ENCODE measurements at regions not wholly inside any gene's neighbourhood (a gene's known extent, or its start where the extent isn't known, plus 50 kb on each side); places are given as distances from the start of the nearest gene placed in this dataset.

DNA sequence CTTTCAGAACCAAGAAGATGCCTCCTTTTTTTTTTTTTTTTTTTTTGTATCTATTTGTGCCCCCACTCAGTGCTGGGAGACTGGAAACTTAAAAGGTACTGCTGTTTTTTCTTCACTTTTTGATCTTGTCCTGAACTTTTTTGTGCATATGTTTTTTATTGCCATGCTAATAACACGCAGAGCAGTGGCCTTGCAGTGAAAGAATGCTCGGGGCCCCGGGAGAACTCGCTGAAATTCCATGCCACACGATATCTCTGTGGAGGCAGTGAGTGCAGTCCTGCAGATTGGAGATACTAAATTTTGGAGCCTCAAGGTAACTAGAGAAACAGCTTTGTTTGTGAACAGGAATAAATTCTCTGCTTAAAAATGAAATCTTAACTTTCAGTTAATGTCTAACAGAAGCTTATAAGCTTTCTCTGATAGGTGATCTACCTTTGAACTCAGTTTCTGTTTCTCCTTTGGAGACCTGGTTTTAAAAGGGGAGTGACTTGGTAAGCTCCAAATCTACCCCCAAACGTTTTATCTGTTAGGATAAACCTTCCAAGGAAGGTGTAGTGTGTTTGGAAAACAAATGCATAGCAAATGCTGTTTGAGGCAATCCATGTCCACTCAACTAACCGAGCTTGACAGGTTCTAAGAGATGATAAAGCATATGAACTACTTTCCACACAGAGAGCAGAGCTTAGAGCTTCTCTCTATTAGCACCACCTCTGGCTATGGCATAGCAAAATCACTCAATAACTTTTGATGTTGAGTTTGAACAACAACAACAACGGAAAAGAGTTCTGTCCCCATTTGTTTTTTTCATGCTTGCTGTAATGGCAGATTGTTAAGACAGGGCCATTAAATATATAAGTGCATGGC, 113.7 kb upstream of the PLXNA2 start:
- DNase-seq (no peak), ATAC-seq (ENCODE audit: poor library complexity) (no peak)
- Mint-ChIP-seq H3K4me1 (ENCODE audit: low read depth) (no peaks in the 10 kb centered on the region), H3K4me3 (no peak overlapping the region), H3K9me3 (no peaks in the 10 kb centered on the region), H3K27me3 (peaks cover 7% of the 10 kb centered on the region), H3K36me3 (ENCODE audit: low read depth) (no peaks in the 10 kb centered on the region), H3K27ac (no peak overlapping the region)
- H3K4me3 ChIP-seq (ENCODE audit: low read length): no peak overlapping the region
- ChIA-PET CTCF (no interaction called here), POLR2A (no interaction called here)
- no peak overlapping the region for H3K27ac ChIP-seq (ENCODE audit: low read depth in 1 of 2, low read length in 2 of 2)
- intact Hi-C loops (cut with DNase I, micrococcal nuclease): no loop called here
- H3K36me3 ChIP-seq (ENCODE audit: insufficient read depth, low read length): no peaks in the 10 kb centered on the region
- H3K9me3 ChIP-seq (ENCODE audit: control insufficient read depth in 1 of 2, insufficient read depth in 1 of 2, low read length in 2 of 2): no peaks in the 10 kb centered on the region
- TF ChIP-seq, protein P1, sequence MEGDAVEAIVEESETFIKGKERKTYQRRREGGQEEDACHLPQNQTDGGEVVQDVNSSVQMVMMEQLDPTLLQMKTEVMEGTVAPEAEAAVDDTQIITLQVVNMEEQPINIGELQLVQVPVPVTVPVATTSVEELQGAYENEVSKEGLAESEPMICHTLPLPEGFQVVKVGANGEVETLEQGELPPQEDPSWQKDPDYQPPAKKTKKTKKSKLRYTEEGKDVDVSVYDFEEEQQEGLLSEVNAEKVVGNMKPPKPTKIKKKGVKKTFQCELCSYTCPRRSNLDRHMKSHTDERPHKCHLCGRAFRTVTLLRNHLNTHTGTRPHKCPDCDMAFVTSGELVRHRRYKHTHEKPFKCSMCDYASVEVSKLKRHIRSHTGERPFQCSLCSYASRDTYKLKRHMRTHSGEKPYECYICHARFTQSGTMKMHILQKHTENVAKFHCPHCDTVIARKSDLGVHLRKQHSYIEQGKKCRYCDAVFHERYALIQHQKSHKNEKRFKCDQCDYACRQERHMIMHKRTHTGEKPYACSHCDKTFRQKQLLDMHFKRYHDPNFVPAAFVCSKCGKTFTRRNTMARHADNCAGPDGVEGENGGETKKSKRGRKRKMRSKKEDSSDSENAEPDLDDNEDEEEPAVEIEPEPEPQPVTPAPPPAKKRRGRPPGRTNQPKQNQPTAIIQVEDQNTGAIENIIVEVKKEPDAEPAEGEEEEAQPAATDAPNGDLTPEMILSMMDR (IDR thresholded peaks at IDR 0.05): no peak
- H3K27me3 ChIP-seq (ENCODE audit: control insufficient read depth in 1 of 2, insufficient read depth in 2 of 2, low read length in 2 of 2): no peaks in the 10 kb centered on the region
- no peaks in the 10 kb centered on the region for H3K4me1 ChIP-seq (ENCODE audit: insufficient read depth, low read length)

DNA sequence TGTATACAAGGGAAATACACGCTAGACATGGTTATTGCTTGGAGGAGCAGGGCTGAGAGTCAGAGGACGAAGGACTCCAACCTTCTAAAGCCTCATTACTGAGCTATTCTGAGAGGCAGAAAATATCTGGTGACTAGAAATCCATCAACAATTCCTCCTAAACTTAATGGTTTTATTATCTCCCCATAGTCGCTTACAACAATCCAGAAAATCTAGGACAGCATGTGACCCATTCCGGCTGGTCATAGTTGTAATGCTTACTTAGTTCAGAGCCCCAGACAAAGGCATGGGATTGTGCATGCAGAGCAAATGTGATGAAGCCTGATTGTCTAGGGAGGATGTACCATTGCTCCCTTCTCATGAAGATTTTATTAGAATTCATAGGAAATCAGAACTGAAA, 114.5 kb upstream of the PLXNA2 start:
- Histone ChIP-seq H3K9me3 (ENCODE audit: control insufficient read depth in 1 of 2, insufficient read depth in 1 of 2, low read length in 2 of 2) (no peaks in the 10 kb centered on the region), H3K27ac (ENCODE audit: low read depth in 1 of 2, low read length in 2 of 2) (no peak overlapping the region), H3K4me1 (ENCODE audit: insufficient read depth, low read length) (no peaks in the 10 kb centered on the region), H3K4me3 (ENCODE audit: low read length) (no peak overlapping the region), H3K27me3 (ENCODE audit: control insufficient read depth in 1 of 2, insufficient read depth in 2 of 2, low read length in 2 of 2) (no peaks in the 10 kb centered on the region), H3K36me3 (ENCODE audit: insufficient read depth, low read length) (no peaks in the 10 kb centered on the region)
- ChIA-PET CTCF (no interaction called here), POLR2A (no interaction called here)
- H3K27ac Mint-ChIP-seq: no peak overlapping the region
- no peak for DNase-seq
- H3K9me3 Mint-ChIP-seq: no peaks in the 10 kb centered on the region
- peaks cover 13% of the 10 kb centered on the region for H3K27me3 Mint-ChIP-seq
- H3K36me3 Mint-ChIP-seq (ENCODE audit: low read depth): no peaks in the 10 kb centered on the region
- ATAC-seq (ENCODE audit: poor library complexity): no peak
- H3K4me1 Mint-ChIP-seq (ENCODE audit: low read depth): no peaks in the 10 kb centered on the region
- intact Hi-C loops (cut with DNase I, micrococcal nuclease): no loop called here
- TF ChIP-seq, protein P1 (IDR thresholded peaks at IDR 0.05): no peak
- H3K4me3 Mint-ChIP-seq: no peak overlapping the region

DNA sequence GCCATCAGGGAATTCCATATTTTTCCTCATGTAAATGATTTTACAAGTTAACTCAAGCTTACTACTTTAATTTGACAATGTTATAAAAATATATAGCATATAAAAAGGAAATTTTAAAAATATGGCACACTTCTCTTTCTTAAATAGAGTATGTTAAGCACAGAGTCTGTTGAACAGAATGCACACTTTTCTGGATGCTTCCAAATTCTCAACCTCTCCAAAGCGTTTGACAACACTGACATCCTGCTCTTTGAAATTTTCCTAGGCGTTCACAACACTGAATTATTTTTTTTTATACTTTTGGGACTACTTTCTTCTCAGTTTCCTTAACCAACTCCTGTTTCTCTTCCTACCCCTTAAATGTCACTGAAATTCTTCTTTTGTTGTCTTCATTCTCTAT, 117.8 kb upstream of the PLXNA2 start:
- Mint-ChIP-seq H3K27ac (no peak overlapping the region), H3K4me1 (ENCODE audit: low read depth) (no peaks in the 10 kb centered on the region), H3K4me3 (no peak overlapping the region), H3K36me3 (ENCODE audit: low read depth) (no peaks in the 10 kb centered on the region), H3K9me3 (no peaks in the 10 kb centered on the region), H3K27me3 (peaks cover 13% of the 10 kb centered on the region)
- intact Hi-C loops (cut with DNase I, micrococcal nuclease): no loop called here
- H3K4me1 ChIP-seq (ENCODE audit: insufficient read depth, low read length): no peaks in the 10 kb centered on the region
- no peaks in the 10 kb centered on the region for H3K9me3 ChIP-seq (ENCODE audit: control insufficient read depth in 1 of 2, insufficient read depth in 1 of 2, low read length in 2 of 2)
- no peak overlapping the region for H3K27ac ChIP-seq (ENCODE audit: low read depth in 1 of 2, low read length in 2 of 2)
- no peak overlapping the region for H3K4me3 ChIP-seq (ENCODE audit: low read length)
- TF ChIP-seq, protein P1 (IDR thresholded peaks at IDR 0.05): no peak
- no peak for ATAC-seq (ENCODE audit: poor library complexity)
- POLR2A ChIA-PET: no interaction called here
- no peaks in the 10 kb centered on the region for H3K27me3 ChIP-seq (ENCODE audit: control insufficient read depth in 1 of 2, insufficient read depth in 2 of 2, low read length in 2 of 2)
- H3K36me3 ChIP-seq (ENCODE audit: insufficient read depth, low read length): no peaks in the 10 kb centered on the region
- CTCF ChIA-PET: no interaction called here
- DNase-seq: no peak
